GM19043 (cell line): ENCODE measurements at regions not wholly inside any gene's neighbourhood (a gene's known extent, or its start where the extent isn't known, plus 50 kb on each side); places are given as distances from the start of the nearest gene placed in this dataset.

Experiments
- ATAC-seq: cut with Tn5 transposase; IDR thresholded peaks from one replicate; pipeline ENCODE4 v1.9.1; 2021; ENCODE audit warnings: low read depth; ENCODE audit not compliant: unreplicated experiment

- no peak for ATAC-seq
These were observed 59.0 kb upstream of the PDZRN3 start for GRCh38 chr3:73683706-73684105.

GRCh38 chr3:73681610-73682009 lies 56.9 kb upstream of the PDZRN3 start:
- no peak for ATAC-seq

DNA sequence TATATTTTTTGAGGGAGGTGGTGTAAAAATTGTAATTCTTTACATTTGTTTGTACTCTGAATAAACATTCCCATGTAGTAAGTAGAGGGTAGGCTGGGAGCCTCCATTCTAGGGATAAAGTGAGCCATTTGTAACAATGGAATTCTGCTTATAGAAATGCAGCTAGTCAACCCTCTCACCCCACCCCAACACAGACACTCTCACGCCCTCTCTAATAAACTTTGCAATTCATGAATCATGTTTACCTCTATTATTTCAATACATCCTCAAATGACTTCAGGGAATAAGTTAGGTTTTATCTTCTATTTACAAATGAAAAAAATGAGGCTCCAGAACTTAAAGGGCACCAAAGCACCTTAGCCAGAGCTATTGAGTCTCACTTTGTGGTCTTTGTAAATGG lies 56.5 kb upstream of the PDZRN3 start:
- ATAC-seq: no peak

GRCh38 chr3:73680391-73681095 lies 55.8 kb upstream of the PDZRN3 start:
- ATAC-seq: no peak

DNA sequence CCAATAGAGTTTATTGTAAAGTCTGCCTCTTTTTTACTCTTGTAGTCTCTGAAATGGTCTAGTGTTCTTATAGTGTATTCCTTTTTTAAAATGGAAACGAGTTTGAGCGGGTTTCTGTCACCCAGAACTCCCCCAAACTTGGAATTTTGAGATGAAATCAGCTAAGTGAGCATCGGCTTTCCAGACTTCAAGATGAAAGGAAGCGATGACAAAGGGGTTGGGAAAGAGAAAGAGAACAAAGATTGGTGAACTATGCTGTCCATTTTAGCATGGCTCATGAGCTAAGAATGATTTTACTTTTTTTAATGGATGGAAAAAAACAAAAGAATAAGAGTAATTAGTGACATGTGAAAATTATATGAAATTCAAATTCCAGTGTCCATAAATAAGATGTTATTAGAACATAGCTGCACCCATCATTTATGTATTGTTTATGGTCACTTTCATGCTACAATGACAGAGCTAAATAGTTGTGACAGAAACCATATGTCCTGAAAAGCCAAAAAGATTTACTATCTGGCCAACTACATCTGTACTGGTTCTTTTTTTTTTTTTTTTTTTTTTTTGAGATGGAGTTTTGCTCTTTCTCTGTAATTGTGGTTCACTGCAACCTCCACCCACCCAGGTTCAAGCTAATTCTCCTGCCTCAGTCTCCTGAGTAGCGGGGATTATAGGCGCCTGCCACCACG lies 52.7 kb upstream of the PDZRN3 start:
- no peak for ATAC-seq
